Lower lobe of right lung (tissue), 2 donors: ENCODE measurements at regions not wholly inside any gene's neighbourhood (a gene's known extent, or its start where the extent isn't known, plus 50 kb on each side); places are given as distances from the start of the nearest gene placed in this dataset.

Experiments used
- ATAC-seq, 2 donors: fragments of 200-7000 bp; cut with Tn5 transposase; one replicate each; pipeline ENCODE4 v1.9.1; 2020 to 2022; ENCODE audit warnings: mild to moderate bottlenecking in 2 of 2, moderate library complexity in 2 of 2
- DNase-seq: peaks from one replicate; pipeline ENCODE4 v3.0.0-alpha.2; 2020
- H3K27ac ChIP-seq: fragments of 200-600 bp; one replicate; pipeline ENCODE4 v1.8.0; 2022
- H3K27me3 ChIP-seq: fragments of 200-600 bp; one replicate; pipeline ENCODE4 v1.8.0; 2022; ENCODE audit warnings: low read depth
- H3K36me3 ChIP-seq: fragments of 200-600 bp; one replicate; pipeline ENCODE4 v1.8.0; 2022; ENCODE audit warnings: mild to moderate bottlenecking
- H3K4me1 ChIP-seq: fragments of 200-600 bp; one replicate; pipeline ENCODE4 v1.8.0; 2022
- H3K4me3 ChIP-seq: fragments of 200-600 bp; one replicate; pipeline ENCODE4 v1.8.0; 2022; ENCODE audit warnings: mild to moderate bottlenecking
- H3K9me3 ChIP-seq: fragments of 200-600 bp; one replicate; pipeline ENCODE4 v1.8.0; 2022
- CTCF ChIP-seq: fragments of 200-600 bp; IDR thresholded peaks from one replicate; pipeline ENCODE4 v1.8.0; 2022; ENCODE audit warnings: antibody characterized with exemption, mild to moderate bottlenecking
- intact Hi-C: fragments of 100-400 bp; cut with DNase I; formaldehyde crosslinking; loops from one replicate; pipeline ENCODE4 v1.11.0; 2022
- donor health status: DM: no; HTN: yes; CAD: no; lungs with severe emphysema.

DNA sequence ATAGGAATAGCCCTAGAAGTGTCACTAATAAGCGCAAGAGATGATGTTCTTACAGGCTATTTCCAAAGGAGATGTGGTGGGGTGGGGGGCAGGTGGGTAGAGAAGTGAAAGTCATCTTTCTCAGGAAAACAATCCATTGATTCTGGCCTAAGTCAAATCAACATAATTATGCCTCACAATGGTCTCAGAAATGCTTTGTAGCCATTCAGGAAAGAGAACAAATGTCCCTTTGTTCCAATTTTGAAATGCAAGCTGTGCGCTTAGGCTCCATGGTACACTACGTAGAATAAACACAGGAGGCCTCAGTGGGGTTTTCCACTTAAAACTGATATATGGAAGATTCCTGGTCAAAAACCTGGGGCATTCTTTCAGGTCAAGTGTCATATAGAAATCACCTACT, 529.9 kb upstream of the KLHL29 start:
- no peak for TF ChIP-seq CTCF
- intact Hi-C loops: no loop called here
- Histone ChIP-seq H3K27ac (no peak overlapping the region), H3K36me3 (no peaks in the 10 kb centered on the region), H3K27me3 (no peaks in the 10 kb centered on the region), H3K4me1 (no peaks in the 10 kb centered on the region), H3K9me3 (no peaks in the 10 kb centered on the region), H3K4me3 (no peak overlapping the region)
- ATAC-seq (no peak), DNase-seq (no peak)

- Histone ChIP-seq H3K36me3 (no peaks in the 10 kb centered on the region), H3K27ac (no peak overlapping the region), H3K27me3 (no peaks in the 10 kb centered on the region), H3K4me3 (no peak overlapping the region), H3K4me1 (no peaks in the 10 kb centered on the region), H3K9me3 (no peaks in the 10 kb centered on the region)
- DNase-seq: no peak
- intact Hi-C loops: no loop called here
- TF ChIP-seq CTCF: no peak
- ATAC-seq: no peak
Observed at GRCh38 chr2:22855761-22856184, 529.2 kb upstream of the KLHL29 start.

DNA sequence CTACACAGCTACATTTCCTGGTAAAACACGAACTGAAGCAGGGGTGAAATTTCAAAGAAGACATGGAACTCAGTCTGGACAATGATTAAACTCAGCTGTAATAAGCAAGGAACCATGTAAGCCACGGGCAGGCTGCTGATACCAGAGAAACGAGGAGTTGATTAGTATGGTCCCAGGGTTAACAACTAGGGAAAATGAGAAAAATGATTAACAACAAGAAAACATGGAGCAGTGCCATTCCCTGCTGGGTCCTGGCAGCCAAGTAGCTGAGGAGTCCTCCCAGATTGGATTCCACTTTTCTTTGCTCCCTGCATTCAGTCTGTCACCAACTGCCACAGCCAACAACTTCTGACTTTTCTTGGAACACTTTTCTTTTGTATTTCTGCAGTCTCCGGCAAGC, 517.0 kb upstream of the KLHL29 start:
- Histone ChIP-seq H3K36me3 (no peaks in the 10 kb centered on the region), H3K4me3 (no peak overlapping the region), H3K27me3 (no peaks in the 10 kb centered on the region), H3K4me1 (no peaks in the 10 kb centered on the region), H3K27ac (no peak overlapping the region), H3K9me3 (no peaks in the 10 kb centered on the region)
- TF ChIP-seq CTCF: no peak
- ATAC-seq: no peak
- intact Hi-C loops: no loop called here
- no peak for DNase-seq

DNA sequence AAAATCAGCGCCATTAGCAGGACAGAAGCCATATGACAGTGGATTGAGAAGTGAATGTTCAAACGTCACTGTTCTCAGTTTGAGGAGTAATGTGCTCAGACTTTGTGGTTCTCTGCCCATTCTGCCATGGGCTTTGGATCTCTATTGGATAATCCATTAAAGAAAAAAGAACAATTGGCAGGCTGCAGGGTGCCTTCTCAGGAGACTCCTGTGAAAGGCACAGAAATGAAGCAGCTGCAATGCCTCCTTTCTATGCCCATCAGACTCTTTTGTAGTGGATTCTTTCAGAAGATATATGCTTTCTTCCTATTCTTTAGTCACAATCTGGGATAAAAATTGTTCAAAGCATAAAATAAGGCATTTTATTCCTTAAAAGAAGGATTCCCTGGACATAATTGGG, 506.9 kb upstream of the KLHL29 start:
- Histone ChIP-seq H3K27me3 (no peaks in the 10 kb centered on the region), H3K36me3 (no peaks in the 10 kb centered on the region), H3K27ac (no peak overlapping the region), H3K4me1 (no peaks in the 10 kb centered on the region), H3K4me3 (no peak overlapping the region), H3K9me3 (no peaks in the 10 kb centered on the region)
- no peak for ATAC-seq
- no peak for DNase-seq
- no peak for TF ChIP-seq CTCF
- intact Hi-C loops: no loop called here

GRCh38 chr2:22879009-22879863, 505.7 kb upstream of the KLHL29 start:
- Histone ChIP-seq H3K9me3 (no peaks in the 10 kb centered on the region), H3K4me3 (no peak overlapping the region), H3K4me1 (no peaks in the 10 kb centered on the region), H3K27me3 (no peaks in the 10 kb centered on the region), H3K36me3 (no peaks in the 10 kb centered on the region), H3K27ac (no peak overlapping the region)
- intact Hi-C loops: no loop called here
- DNase-seq: no peak
- no peak for ATAC-seq
- no peak for TF ChIP-seq CTCF
